ENCODE measurements at regions not wholly inside any gene's neighbourhood (a gene's known extent, or its start where the extent isn't known, plus 50 kb on each side); places are given as distances from the start of the nearest gene placed in this dataset.
"Not testable (repeated sequence)": the region's sequence is repeated elsewhere in the genome, so short reads cannot be mapped to it uniquely, and the experiment has no call there.

GRCh38 chr22:11815481-11815880 is 3712.5 kb upstream of the OR11H1 start:
- not testable (repeated sequence) for TF ChIP-seq CTCF, POLR2A (IDR thresholded peaks at IDR 0.05)

Data from thyroid gland (tissue), 4 donors.